Loucy (cell line): ENCODE measurements at regions not wholly inside any gene's neighbourhood (a gene's known extent, or its start where the extent isn't known, plus 50 kb on each side); places are given as distances from the start of the nearest gene placed in this dataset.

Experiments used
- H2AFZ ChIP-seq: fragments of 200-600 bp; sonication (generic); 2 replicates; pipeline ENCODE4 v1.6.0; 2016; ENCODE audit warnings: antibody characterized with exemption, mild to moderate bottlenecking, low read length, moderate library complexity
- H3F3A ChIP-seq: fragments of 200-600 bp; 2 replicates; pipeline ENCODE4 v1.6.0; 2016; ENCODE audit warnings: antibody characterized with exemption, low read depth, mild to moderate bottlenecking
- H3K27me3 ChIP-seq: fragments of 200-600 bp; sonication (generic); 2 replicates; pipeline ENCODE4 v1.6.1; 2014; ENCODE audit warnings: low read length, mild to moderate bottlenecking; ENCODE audit not compliant: insufficient read depth, poor library complexity, severe bottlenecking
- H3K36me3 ChIP-seq: fragments of 200-600 bp; sonication (generic); 2 replicates; pipeline ENCODE4 v1.6.1; 2016; ENCODE audit warnings: low read length; ENCODE audit not compliant: insufficient read depth
- H3K4me1 ChIP-seq: fragments of 200-600 bp; sonication (generic); 2 replicates; pipeline ENCODE4 v1.5.1; 2014; ENCODE audit warnings: low read length, mild to moderate bottlenecking; ENCODE audit not compliant: insufficient read depth, poor library complexity, severe bottlenecking
- H3K4me2 ChIP-seq: fragments of 200-600 bp; sonication (generic); 2 replicates; pipeline ENCODE4 v1.6.0; 2014; ENCODE audit warnings: antibody characterized with exemption, low read length, low read depth, mild to moderate bottlenecking; ENCODE audit not compliant: poor library complexity, severe bottlenecking
- H3K4me3 ChIP-seq: fragments of 200-600 bp; sonication (generic); 2 replicates; pipeline ENCODE4 v1.5.1; 2014; ENCODE audit warnings: low read length, mild to moderate bottlenecking, mixed read lengths; ENCODE audit not compliant: poor library complexity, severe bottlenecking
- H3K79me2 ChIP-seq: fragments of 200-600 bp; sonication (generic); 2 replicates; pipeline ENCODE4 v1.6.1; 2014; ENCODE audit warnings: low read length; ENCODE audit not compliant: insufficient read depth
- H3K9ac ChIP-seq: fragments of 200-600 bp; sonication (generic); 2 replicates; pipeline ENCODE4 v1.6.0; 2014; ENCODE audit warnings: mild to moderate bottlenecking, low read depth, low read length, moderate library complexity; ENCODE audit not compliant: poor library complexity, severe bottlenecking
- H3K9me2 ChIP-seq: fragments of 200-600 bp; sonication (generic); replicated peaks from 2 replicates; pipeline ENCODE4 v1.6.1; 2016; ENCODE audit warnings: low read depth, low read length, mixed read lengths
- H3K9me3 ChIP-seq: fragments of 200-600 bp; sonication (generic); 2 replicates; pipeline ENCODE4 v1.6.1; 2014; ENCODE audit warnings: mild to moderate bottlenecking, antibody characterized with exemption, low read length, low read depth; ENCODE audit not compliant: insufficient read depth
- H4K20me1 ChIP-seq: fragments of 200-600 bp; sonication (generic); 2 replicates; pipeline ENCODE4 v1.6.0; 2014; ENCODE audit warnings: antibody characterized with exemption, low read length, mild to moderate bottlenecking; ENCODE audit not compliant: insufficient read depth, poor library complexity, severe bottlenecking
- CTCF ChIP-seq: fragments of 200-600 bp; sonication (generic); conservative IDR thresholded peaks from 2 replicates; pipeline ENCODE4 v1.5.1; 2014; ENCODE audit warnings: mild to moderate bottlenecking, antibody characterized with exemption, low read length
- EZH2phosphoT487 ChIP-seq: fragments of 200-600 bp; IDR thresholded peaks from 2 replicates; pipeline ENCODE4 v1.6.1; 2018; ENCODE audit warnings: antibody characterized with exemption, mild to moderate bottlenecking, moderate library complexity, borderline replicate concordance

- no peaks in the 10 kb centered on the region for H3K9me3 ChIP-seq
- H3K4me3 ChIP-seq, result no peak overlapping the region
- H3K27me3 ChIP-seq, result no peaks in the 10 kb centered on the region
- H3K36me3 ChIP-seq, result no peaks in the 10 kb centered on the region
- H3K4me2 ChIP-seq, result no peak overlapping the region
- no peaks in the 10 kb centered on the region for H3K9me2 ChIP-seq
- no peaks in the 10 kb centered on the region for H3K4me1 ChIP-seq
- H3F3A ChIP-seq, result no peaks in the 10 kb centered on the region
- H4K20me1 ChIP-seq, result no peaks in the 10 kb centered on the region
- no peak overlapping the region for H3K9ac ChIP-seq
- H2AFZ ChIP-seq, result no peak overlapping the region
- TF ChIP-seq CTCF (no peak), EZH2phosphoT487 (no peak)
- H3K79me2 ChIP-seq, result no peaks in the 10 kb centered on the region
Measured at GRCh38 chr20:17868151-17868550, 100.4 kb downstream of the SNX5 start.

DNA sequence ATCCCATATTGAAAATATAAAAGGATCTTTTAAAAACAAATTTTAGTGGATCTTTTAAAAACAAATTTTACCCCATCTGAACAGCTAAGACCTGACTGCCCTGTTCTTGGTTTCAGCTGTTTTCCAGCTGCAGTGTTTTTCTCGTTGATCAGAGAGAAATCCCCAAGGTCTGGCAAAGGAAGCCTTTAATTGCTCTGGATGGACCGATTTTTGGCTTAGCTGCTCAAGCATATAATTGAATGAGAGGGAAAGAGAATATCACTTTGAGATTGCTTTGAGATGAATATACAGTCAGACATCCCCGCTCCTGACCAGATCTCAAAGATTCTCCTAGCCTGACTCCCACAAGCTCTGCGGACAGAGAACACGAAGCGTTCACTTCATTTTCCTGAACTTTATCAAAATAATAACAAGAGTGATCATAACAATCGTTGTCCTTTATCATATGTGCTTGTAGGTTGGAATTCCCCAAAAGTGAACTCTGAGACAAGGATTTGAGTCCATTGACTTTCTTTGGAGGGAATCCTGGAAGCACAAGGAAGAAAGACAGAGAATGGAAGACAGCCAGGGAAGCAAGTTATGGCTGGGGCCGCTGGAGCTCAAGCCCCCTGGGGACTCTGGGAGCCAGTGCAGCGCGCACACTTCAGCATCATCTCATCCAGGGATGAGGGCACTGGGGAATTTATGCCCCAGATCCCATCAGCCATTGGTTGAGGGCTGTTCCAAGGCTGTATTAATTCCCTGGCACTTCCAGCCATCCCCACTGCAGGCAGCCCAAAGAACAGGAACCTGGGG is 101.3 kb downstream of the SNX5 start:
- Histone ChIP-seq H3K36me3 (no peaks in the 10 kb centered on the region), H3K4me2 (no peak overlapping the region), H4K20me1 (no peaks in the 10 kb centered on the region), H3K9ac (no peak overlapping the region), H2AFZ (no peak overlapping the region), H3K4me1 (no peaks in the 10 kb centered on the region), H3K79me2 (no peaks in the 10 kb centered on the region), H3K27me3 (no peaks in the 10 kb centered on the region), H3K9me3 (no peaks in the 10 kb centered on the region), H3K4me3 (no peak overlapping the region), H3F3A (no peaks in the 10 kb centered on the region), H3K9me2 (no peaks in the 10 kb centered on the region)
- TF ChIP-seq EZH2phosphoT487 (no peak), CTCF (no peak)

- Histone ChIP-seq H3K9me3 (no peaks in the 10 kb centered on the region), H3K27me3 (no peaks in the 10 kb centered on the region), H3K9ac (no peak overlapping the region), H3K4me3 (no peak overlapping the region), H4K20me1 (no peaks in the 10 kb centered on the region), H3K4me2 (no peak overlapping the region), H3K4me1 (no peaks in the 10 kb centered on the region), H3K79me2 (no peaks in the 10 kb centered on the region), H3K36me3 (no peaks in the 10 kb centered on the region), H3F3A (no peaks in the 10 kb centered on the region), H2AFZ (no peak overlapping the region), H3K9me2 (no peaks in the 10 kb centered on the region)
- TF ChIP-seq EZH2phosphoT487 (no peak), CTCF (no peak)
Measured at GRCh38 chr20:17866234-17867001, 102.2 kb downstream of the SNX5 start.
